ENCODE measurements at regions not wholly inside any gene's neighbourhood (a gene's known extent, or its start where the extent isn't known, plus 50 kb on each side); places are given as distances from the start of the nearest gene placed in this dataset.

DNA sequence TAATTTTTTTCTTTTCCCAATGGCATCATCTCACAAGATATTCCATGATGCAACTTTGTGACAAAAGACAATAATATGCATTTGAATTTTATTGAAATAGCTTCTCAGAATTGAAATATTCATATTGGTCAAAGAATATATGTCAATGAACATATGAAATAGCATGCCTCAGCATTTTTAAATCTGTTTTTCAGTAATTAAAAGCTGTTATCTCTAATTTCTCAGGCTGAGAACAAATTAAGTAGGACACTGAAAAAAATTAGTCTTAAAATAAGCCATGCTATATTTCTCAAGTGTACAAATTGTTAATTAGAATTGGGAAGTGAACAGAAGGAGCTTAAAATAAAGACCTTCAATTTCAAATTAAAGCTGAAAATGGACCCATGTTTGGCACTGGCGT lies 570.1 kb downstream of the MFSD1 start:
- TF ChIP-seq, protein P1, sequence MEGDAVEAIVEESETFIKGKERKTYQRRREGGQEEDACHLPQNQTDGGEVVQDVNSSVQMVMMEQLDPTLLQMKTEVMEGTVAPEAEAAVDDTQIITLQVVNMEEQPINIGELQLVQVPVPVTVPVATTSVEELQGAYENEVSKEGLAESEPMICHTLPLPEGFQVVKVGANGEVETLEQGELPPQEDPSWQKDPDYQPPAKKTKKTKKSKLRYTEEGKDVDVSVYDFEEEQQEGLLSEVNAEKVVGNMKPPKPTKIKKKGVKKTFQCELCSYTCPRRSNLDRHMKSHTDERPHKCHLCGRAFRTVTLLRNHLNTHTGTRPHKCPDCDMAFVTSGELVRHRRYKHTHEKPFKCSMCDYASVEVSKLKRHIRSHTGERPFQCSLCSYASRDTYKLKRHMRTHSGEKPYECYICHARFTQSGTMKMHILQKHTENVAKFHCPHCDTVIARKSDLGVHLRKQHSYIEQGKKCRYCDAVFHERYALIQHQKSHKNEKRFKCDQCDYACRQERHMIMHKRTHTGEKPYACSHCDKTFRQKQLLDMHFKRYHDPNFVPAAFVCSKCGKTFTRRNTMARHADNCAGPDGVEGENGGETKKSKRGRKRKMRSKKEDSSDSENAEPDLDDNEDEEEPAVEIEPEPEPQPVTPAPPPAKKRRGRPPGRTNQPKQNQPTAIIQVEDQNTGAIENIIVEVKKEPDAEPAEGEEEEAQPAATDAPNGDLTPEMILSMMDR (IDR thresholded peaks at IDR 0.05), result no peak
- no peak for TF ChIP-seq POLR2A (IDR thresholded peaks at IDR 0.05)
